NT2/D1 (cell line): ENCODE measurements at regions not wholly inside any gene's neighbourhood (a gene's known extent, or its start where the extent isn't known, plus 50 kb on each side); places are given as distances from the start of the nearest gene placed in this dataset.

Experiments used
- DNase-seq: peaks from one replicate; pipeline ENCODE4 v3.0.0-alpha.2; 2011; ENCODE audit warnings: low read depth, low spot score
- H3K27me3 ChIP-seq: 2 replicates; pipeline ENCODE4 v1.6.0; 2011; ENCODE audit warnings: mild to moderate bottlenecking; ENCODE audit not compliant: insufficient read length, insufficient read depth
- H3K36me3 ChIP-seq: 2 replicates; pipeline ENCODE4 v1.6.1; 2011; ENCODE audit warnings: mild to moderate bottlenecking, low read length, mixed read lengths; ENCODE audit not compliant: insufficient read depth, insufficient read length
- H3K4me1 ChIP-seq: 2 replicates; pipeline ENCODE4 v1.5.1; 2011; ENCODE audit not compliant: insufficient read depth, insufficient read length
- H3K4me3 ChIP-seq: 2 replicates; pipeline ENCODE4 v1.5.1; 2011; ENCODE audit warnings: low read depth; ENCODE audit not compliant: insufficient read length
- H3K9ac ChIP-seq: 2 replicates; pipeline ENCODE4 v1.6.0; 2011; ENCODE audit warnings: low read depth; ENCODE audit not compliant: insufficient read length
- H3K9me3 ChIP-seq: 2 replicates; pipeline ENCODE4 v1.5.1; 2011; ENCODE audit warnings: mild to moderate bottlenecking, low read length; ENCODE audit not compliant: insufficient read depth
- SUZ12 ChIP-seq: IDR thresholded peaks from 2 replicates; pipeline ENCODE4 v1.6.1; 2011; ENCODE audit not compliant: insufficient read length, insufficient read depth; ENCODE audit errors: extremely low read depth
- YY1 ChIP-seq: IDR thresholded peaks from 2 replicates; pipeline ENCODE4 v1.6.1; 2011; ENCODE audit not compliant: insufficient read length, insufficient read depth
- ZNF274 ChIP-seq: IDR thresholded peaks from 2 replicates; pipeline ENCODE4 v1.6.1; 2011; ENCODE audit warnings: mild to moderate bottlenecking, low read depth, low read length

- TF ChIP-seq SUZ12 (no peak), ZNF274 (no peak)
- no peaks in the 10 kb centered on the region for H3K4me1 ChIP-seq
- no peaks in the 10 kb centered on the region for H3K9me3 ChIP-seq
- no peak overlapping the region for H3K9ac ChIP-seq
- H3K27me3 ChIP-seq = no peaks in the 10 kb centered on the region
- DNase-seq = no peak
- no peaks in the 10 kb centered on the region for H3K36me3 ChIP-seq
- no peak overlapping the region for H3K4me3 ChIP-seq
Measured at GRCh38 chr15:31456354-31457060, 129.9 kb downstream of the KLF13 start.

GRCh38 chr15:31457161-31457560 is 130.5 kb downstream of the KLF13 start:
- no peak overlapping the region for H3K9ac ChIP-seq
- TF ChIP-seq ZNF274 (no peak), YY1 (no peak), SUZ12 (no peak)
- no peaks in the 10 kb centered on the region for H3K9me3 ChIP-seq
- DNase-seq = no peak
- no peak overlapping the region for H3K4me3 ChIP-seq
- H3K36me3 ChIP-seq = no peaks in the 10 kb centered on the region
- H3K27me3 ChIP-seq = no peaks in the 10 kb centered on the region
- H3K4me1 ChIP-seq = no peaks in the 10 kb centered on the region

GRCh38 chr15:31457631-31458526 is 131.2 kb downstream of the KLF13 start:
- TF ChIP-seq SUZ12 = no peak
- no peak for TF ChIP-seq ZNF274
- TF ChIP-seq YY1 = no peak
- Histone ChIP-seq H3K9me3 (no peaks in the 10 kb centered on the region), H3K36me3 (no peaks in the 10 kb centered on the region), H3K4me3 (no peak overlapping the region), H3K4me1 (no peaks in the 10 kb centered on the region), H3K27me3 (no peaks in the 10 kb centered on the region), H3K9ac (no peak overlapping the region)
- no peak for DNase-seq

GRCh38 chr15:31458596-31459399 is 132.2 kb downstream of the KLF13 start:
- no peak for TF ChIP-seq SUZ12
- no peak for TF ChIP-seq ZNF274
- no peak for TF ChIP-seq YY1
- H3K27me3 ChIP-seq = no peaks in the 10 kb centered on the region
- no peaks in the 10 kb centered on the region for H3K9me3 ChIP-seq
- no peaks in the 10 kb centered on the region for H3K36me3 ChIP-seq
- no peak overlapping the region for H3K4me3 ChIP-seq
- no peak for DNase-seq
- no peaks in the 10 kb centered on the region for H3K4me1 ChIP-seq
- H3K9ac ChIP-seq = no peak overlapping the region

- no peaks in the 10 kb centered on the region for H3K9me3 ChIP-seq
- no peaks in the 10 kb centered on the region for H3K27me3 ChIP-seq
- TF ChIP-seq ZNF274 (no peak), SUZ12 (no peak), YY1 (no peak)
- H3K36me3 ChIP-seq = no peaks in the 10 kb centered on the region
- no peak overlapping the region for H3K9ac ChIP-seq
- DNase-seq = no peak
- no peak overlapping the region for H3K4me3 ChIP-seq
- no peaks in the 10 kb centered on the region for H3K4me1 ChIP-seq
Measured at GRCh38 chr15:31459400-31459748, 132.7 kb downstream of the KLF13 start.

- TF ChIP-seq SUZ12 = no peak
- no peak for TF ChIP-seq YY1
- TF ChIP-seq ZNF274 = no peak
- Histone ChIP-seq H3K4me1 (no peaks in the 10 kb centered on the region), H3K4me3 (no peak overlapping the region), H3K27me3 (no peaks in the 10 kb centered on the region), H3K9ac (no peak overlapping the region), H3K36me3 (no peaks in the 10 kb centered on the region), H3K9me3 (no peaks in the 10 kb centered on the region)
- no peak for DNase-seq
Measured at GRCh38 chr15:31461375-31461774, 134.7 kb downstream of the KLF13 start.
